Fibroblast of mammary gland (primary cell): ENCODE measurements at regions not wholly inside any gene's neighbourhood (a gene's known extent, or its start where the extent isn't known, plus 50 kb on each side); places are given as distances from the start of the nearest gene placed in this dataset.

Experiments used
- DNase-seq: peaks from one replicate; pipeline ENCODE4 v3.0.0-alpha.2; 2010; ENCODE audit warnings: low read depth
- H3K4me3 ChIP-seq: 2 replicates; pipeline ENCODE4 v1.5.1; 2011; ENCODE audit warnings: low read depth, mild to moderate bottlenecking, low read length, moderate library complexity; ENCODE audit not compliant: control insufficient read depth
- TF ChIP-seq, protein P1 (sequence below): conservative IDR thresholded peaks from 2 replicates; pipeline ENCODE4 v1.5.1; 2011; ENCODE audit warnings: low read depth, low read length, inconsistent platforms; ENCODE audit not compliant: control insufficient read depth, insufficient read depth

DNA sequence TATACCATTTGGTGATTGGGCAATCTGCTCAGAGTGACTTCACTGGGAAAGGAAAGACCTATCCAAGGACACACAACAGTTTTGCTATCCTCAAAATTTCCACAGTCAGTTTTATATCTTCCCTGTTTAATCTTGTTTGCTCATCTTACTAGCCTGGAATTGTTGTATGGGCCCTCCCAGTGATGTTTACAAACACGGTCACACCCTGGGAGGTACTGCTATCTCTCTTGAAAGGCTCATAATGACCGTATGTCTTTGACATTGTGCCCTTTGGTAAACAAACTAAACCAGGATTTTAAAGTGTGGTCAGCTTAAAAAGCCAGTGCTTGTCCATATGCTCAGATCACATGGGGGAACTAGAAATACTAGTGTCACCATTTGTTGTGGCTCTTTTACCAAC, 277.0 kb downstream of the CDH2 start:
- DNase-seq: no peak
- TF ChIP-seq, protein P1, sequence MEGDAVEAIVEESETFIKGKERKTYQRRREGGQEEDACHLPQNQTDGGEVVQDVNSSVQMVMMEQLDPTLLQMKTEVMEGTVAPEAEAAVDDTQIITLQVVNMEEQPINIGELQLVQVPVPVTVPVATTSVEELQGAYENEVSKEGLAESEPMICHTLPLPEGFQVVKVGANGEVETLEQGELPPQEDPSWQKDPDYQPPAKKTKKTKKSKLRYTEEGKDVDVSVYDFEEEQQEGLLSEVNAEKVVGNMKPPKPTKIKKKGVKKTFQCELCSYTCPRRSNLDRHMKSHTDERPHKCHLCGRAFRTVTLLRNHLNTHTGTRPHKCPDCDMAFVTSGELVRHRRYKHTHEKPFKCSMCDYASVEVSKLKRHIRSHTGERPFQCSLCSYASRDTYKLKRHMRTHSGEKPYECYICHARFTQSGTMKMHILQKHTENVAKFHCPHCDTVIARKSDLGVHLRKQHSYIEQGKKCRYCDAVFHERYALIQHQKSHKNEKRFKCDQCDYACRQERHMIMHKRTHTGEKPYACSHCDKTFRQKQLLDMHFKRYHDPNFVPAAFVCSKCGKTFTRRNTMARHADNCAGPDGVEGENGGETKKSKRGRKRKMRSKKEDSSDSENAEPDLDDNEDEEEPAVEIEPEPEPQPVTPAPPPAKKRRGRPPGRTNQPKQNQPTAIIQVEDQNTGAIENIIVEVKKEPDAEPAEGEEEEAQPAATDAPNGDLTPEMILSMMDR: no peak

DNA sequence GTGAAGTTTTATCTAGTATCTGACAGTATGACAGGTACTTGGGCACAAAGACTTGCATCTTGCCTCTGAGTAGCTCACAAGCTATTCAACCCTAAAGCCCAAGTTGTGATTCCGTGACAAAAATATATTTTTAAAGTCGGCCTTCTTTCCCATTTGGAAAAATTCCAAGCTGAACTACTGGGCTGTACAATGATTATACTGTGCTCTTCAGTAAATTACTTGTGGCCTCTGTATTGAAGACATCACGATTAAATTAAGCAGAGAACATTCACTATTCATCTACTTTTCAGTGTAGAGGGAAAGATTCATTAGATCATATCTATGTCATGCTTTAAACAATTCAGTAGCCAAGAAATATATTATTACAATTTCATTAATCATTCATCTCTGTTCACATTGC, 282.2 kb downstream of the CDH2 start:
- no peak for DNase-seq
- TF ChIP-seq, protein P1: no peak
- no peak overlapping the region for H3K4me3 ChIP-seq

More for the DNA sequence above, 277.0 kb downstream of the CDH2 start:
- no peak overlapping the region for H3K4me3 ChIP-seq

DNA sequence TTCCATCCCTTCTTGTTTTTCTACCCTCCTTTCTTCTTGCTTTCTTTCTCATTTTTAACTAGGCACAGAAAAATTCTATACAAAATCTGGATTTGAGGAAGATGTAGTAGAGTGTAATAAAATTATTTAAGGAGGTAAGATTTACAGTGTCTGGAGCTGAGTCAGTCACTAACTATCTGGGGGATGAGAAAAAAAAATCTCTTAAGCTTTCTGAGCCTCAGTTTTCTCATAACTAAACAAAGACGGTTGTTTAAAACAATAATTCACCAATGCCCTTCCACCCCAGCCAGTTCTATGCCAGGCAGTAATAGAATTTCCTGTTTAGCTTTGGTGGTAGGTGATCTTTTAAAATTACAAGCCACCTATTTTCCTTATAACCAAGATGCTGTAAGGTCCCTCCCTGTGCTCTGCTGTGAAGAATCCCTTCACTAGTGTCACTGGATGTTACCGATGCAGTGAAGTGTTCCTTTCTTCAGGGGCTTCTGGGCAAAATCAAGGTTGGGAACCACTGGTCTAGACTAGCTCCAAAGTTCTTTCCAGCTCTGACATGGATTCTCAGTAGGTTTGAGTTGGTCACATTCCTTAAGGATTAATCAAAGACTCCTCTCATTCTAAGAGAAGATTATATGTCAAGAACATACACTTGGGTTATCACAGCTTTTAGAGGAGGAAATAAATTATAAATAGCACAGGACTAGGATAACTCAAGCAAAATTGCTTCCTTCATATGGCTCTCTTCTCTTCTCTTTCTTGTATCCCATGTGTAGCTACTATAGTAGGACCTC, 289.0 kb downstream of the CDH2 start:
- TF ChIP-seq, protein P1: no peak
- H3K4me3 ChIP-seq: no peak overlapping the region
- no peak for DNase-seq

DNA sequence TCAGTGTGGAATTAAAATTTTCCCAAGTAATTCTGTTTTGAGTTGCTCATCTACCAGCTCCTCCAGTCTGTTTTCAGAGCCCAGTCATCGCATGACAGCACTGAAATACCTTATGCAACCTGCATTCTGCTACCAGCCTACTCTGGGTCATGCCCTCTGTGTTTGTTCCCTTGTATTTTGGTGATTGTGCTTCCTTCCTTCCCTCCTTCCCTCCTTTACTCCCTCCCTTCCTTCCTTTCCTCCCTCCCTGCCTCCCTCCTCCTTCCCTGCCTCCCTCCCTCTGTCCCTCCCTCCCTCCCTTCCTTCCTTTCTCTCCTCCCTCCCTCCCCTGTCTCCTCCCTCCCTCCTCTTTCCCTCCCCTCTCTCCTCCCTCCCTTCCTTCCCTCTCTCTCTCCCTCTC, 289.6 kb downstream of the CDH2 start:
- TF ChIP-seq, protein P1: no peak
- DNase-seq: no peak
- no peak overlapping the region for H3K4me3 ChIP-seq

DNA sequence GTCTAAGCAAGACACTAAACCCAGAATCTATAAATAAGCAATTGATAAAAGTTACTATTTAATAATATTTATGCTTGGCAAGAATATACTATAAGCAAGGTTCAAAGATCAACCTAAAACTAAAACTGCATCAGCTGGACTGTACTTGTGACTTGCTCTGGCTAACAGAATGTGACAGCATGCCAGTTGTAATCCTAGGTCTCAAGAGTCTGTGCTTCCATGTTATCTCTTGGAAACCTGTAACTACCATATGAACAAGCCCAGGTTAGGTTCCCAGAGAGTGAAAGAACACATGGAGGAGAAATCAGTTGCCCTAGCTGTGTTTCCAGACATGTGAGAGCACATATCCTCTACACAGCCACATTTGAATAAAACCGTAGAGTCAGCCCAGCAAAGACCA, 297.4 kb downstream of the CDH2 start:
- no peak for DNase-seq
- H3K4me3 ChIP-seq: no peak overlapping the region
- TF ChIP-seq, protein P1: no peak

DNA sequence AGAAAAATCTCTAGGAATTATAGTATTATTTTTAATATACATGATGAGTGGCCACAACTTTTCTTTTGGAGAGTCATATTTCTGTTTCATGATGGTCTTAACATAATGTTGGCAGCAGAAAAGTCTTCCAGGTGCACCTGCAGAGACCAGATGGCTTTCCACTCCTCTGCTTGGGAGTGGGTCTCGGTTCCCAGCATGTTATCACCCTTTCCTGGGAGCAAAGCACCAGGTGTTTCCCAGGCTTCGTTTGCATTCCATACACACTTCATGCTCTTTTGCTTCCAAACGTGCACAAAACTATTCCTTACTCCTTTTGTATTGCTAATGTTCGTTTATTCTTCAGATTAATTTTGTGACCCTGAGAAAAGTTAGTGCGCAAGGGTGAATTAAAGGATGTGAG, 305.2 kb downstream of the CDH2 start:
- no peak overlapping the region for H3K4me3 ChIP-seq
- TF ChIP-seq, protein P1: no peak
- DNase-seq: no peak
